Breast epithelium (tissue), 3 donors: ENCODE measurements at regions not wholly inside any gene's neighbourhood (a gene's known extent, or its start where the extent isn't known, plus 50 kb on each side); places are given as distances from the start of the nearest gene placed in this dataset.

Experiments
- POLR2A ChIP-seq: fragments of 450-650 bp; IDR thresholded peaks from one replicate; pipeline ENCODE4 v1.6.1; 2016; ENCODE audit warnings: antibody characterized with exemption, mild to moderate bottlenecking, moderate library complexity
- POLR2AphosphoS5 ChIP-seq, 3 donors: sonication (generic); formaldehyde crosslinking; IDR thresholded peaks; one replicate each; pipeline ENCODE4 v1.6.1; 2017; ENCODE audit warnings: antibody characterized with exemption in 3 of 3
- TF ChIP-seq, protein P1 (sequence below), 3 donors: fragments of 450-650 bp; IDR thresholded peaks; one replicate each; pipeline ENCODE4 v1.5.1; 2016 to 2017; ENCODE audit warnings: antibody characterized with exemption in 3 of 3, mild to moderate bottlenecking in 3 of 3, moderate library complexity in 3 of 3

DNA sequence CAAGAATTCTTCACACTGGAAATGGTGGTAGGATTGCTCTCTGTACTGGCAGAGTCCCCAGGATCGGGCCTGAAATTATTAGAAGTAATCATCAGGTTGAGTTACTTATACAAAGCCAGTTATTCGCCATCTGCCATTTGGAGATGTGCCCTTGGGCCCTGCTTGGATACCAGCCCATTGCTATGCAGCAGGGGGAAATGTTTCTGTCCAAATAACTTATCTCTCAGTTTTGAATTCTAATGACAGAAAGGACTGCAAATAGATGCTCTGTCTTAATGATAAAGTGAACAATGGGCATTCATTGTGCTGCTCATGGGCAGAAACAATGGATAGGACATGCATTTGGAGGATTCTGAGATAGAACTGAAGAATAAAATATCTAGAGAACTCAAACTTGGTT lies 139.1 kb upstream of the PELI2 start:
- TF ChIP-seq POLR2A, result no peak
- TF ChIP-seq, protein P1, sequence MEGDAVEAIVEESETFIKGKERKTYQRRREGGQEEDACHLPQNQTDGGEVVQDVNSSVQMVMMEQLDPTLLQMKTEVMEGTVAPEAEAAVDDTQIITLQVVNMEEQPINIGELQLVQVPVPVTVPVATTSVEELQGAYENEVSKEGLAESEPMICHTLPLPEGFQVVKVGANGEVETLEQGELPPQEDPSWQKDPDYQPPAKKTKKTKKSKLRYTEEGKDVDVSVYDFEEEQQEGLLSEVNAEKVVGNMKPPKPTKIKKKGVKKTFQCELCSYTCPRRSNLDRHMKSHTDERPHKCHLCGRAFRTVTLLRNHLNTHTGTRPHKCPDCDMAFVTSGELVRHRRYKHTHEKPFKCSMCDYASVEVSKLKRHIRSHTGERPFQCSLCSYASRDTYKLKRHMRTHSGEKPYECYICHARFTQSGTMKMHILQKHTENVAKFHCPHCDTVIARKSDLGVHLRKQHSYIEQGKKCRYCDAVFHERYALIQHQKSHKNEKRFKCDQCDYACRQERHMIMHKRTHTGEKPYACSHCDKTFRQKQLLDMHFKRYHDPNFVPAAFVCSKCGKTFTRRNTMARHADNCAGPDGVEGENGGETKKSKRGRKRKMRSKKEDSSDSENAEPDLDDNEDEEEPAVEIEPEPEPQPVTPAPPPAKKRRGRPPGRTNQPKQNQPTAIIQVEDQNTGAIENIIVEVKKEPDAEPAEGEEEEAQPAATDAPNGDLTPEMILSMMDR (IDR thresholded peaks at IDR 0.05), result no peak
- TF ChIP-seq POLR2AphosphoS5 (IDR thresholded peaks at IDR 0.05), result no peak
